ENCODE measurements at regions not wholly inside any gene's neighbourhood (a gene's known extent, or its start where the extent isn't known, plus 50 kb on each side); places are given as distances from the start of the nearest gene placed in this dataset.
"Not testable (repeated sequence)": the region's sequence is repeated elsewhere in the genome, so short reads cannot be mapped to it uniquely, and the experiment has no call there.

DNA sequence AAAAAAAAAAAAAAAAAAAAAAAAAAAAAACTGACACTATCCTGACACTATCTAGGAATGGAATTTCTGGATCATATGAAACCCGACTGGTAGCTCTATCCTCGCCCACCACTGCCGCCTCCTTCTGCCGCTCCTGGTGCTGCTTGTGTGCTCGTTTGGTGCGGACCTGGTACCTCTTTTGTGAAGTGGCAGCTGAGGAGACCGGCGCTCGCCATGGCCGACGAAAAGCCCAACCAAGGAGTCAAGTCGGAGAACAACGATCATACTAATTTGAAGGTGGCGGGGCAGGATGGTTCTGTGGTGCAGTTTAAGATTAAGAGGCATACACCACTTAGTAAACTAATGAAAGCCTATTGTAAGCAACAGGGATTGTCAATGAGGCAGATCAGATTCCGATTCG is 130.6 kb downstream of the SEPTIN14 start:
- intact Hi-C loops (cut with DNase I; ENCODE audit: low total_unique reads), result no loop called here
- H3K27ac ChIP-seq, result no peak overlapping the region
- H3K4me3 ChIP-seq, result no peak overlapping the region
- WGBS, 2 donors, result 73 to 78% methylated on average over 15 to 16 of the region's 16 CpGs
- H3K36me3 ChIP-seq (ENCODE audit: low read depth, missing control alignments), result no peaks in the 10 kb centered on the region
- no peaks in the 10 kb centered on the region for H3K9me3 ChIP-seq
- no peaks in the 10 kb centered on the region for H3K27me3 ChIP-seq
- TF ChIP-seq, protein P1, sequence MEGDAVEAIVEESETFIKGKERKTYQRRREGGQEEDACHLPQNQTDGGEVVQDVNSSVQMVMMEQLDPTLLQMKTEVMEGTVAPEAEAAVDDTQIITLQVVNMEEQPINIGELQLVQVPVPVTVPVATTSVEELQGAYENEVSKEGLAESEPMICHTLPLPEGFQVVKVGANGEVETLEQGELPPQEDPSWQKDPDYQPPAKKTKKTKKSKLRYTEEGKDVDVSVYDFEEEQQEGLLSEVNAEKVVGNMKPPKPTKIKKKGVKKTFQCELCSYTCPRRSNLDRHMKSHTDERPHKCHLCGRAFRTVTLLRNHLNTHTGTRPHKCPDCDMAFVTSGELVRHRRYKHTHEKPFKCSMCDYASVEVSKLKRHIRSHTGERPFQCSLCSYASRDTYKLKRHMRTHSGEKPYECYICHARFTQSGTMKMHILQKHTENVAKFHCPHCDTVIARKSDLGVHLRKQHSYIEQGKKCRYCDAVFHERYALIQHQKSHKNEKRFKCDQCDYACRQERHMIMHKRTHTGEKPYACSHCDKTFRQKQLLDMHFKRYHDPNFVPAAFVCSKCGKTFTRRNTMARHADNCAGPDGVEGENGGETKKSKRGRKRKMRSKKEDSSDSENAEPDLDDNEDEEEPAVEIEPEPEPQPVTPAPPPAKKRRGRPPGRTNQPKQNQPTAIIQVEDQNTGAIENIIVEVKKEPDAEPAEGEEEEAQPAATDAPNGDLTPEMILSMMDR (IDR thresholded peaks at IDR 0.05), result no peak
- no peak for TF ChIP-seq POLR2A (IDR thresholded peaks at IDR 0.05)
- H3K4me1 ChIP-seq, result no peaks in the 10 kb centered on the region
- no peak for DNase-seq

DNA sequence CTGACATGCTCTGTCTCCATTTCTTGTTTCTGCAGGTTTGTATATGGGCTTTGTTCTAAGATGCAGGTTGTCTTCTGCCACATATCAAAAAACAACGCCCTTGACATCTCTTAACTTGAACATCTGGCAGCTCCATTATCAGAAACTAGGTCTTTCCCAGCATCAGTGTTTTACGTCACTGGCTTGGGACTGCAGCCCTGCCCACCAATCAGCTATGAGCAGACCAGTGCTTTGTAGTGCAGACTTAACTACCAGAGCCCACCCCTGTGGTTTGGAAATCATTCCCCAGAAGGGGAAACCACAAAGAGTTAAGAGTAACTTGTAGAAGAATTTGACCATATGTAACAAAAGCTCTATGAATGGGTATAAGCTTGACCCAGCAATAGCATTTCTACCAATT is 132.4 kb downstream of the SEPTIN14 start:
- DNase-seq, result no peak
- Histone ChIP-seq H3K9me3 (no peaks in the 10 kb centered on the region), H3K36me3 (ENCODE audit: low read depth, missing control alignments) (no peaks in the 10 kb centered on the region), H3K4me1 (no peaks in the 10 kb centered on the region), H3K4me3 (no peak overlapping the region), H3K27ac (no peak overlapping the region), H3K27me3 (no peaks in the 10 kb centered on the region)
- intact Hi-C loops (cut with DNase I; ENCODE audit: low total_unique reads), result no loop called here
- WGBS, 2 donors, result 50 to 56% methylated on average over 2 of the region's 2 CpGs
- TF ChIP-seq, protein P1 (IDR thresholded peaks at IDR 0.05), result no peak
- no peak for TF ChIP-seq POLR2A (IDR thresholded peaks at IDR 0.05)

DNA sequence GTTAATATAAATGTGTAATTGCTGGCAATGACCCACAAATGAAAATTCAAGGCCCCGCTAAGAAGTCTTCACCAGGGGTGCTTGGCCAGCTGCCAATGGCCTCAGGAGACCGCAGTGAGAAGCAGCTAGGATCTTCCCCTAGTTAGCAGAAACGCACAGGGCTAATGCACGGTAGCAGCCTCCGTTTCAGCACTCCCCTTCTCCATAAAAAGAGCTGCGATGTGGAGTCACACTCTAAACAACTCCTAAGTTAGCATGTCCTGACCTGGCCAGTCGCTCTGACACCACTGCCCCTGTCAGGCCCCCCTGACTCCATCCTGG is 139.0 kb downstream of the SEPTIN14 start:
- no peak overlapping the region for H3K4me3 ChIP-seq
- intact Hi-C loops (cut with DNase I; ENCODE audit: low total_unique reads), result no loop called here
- no peaks in the 10 kb centered on the region for H3K4me1 ChIP-seq
- DNase-seq, result no peak
- no peak overlapping the region for H3K27ac ChIP-seq
- no peaks in the 10 kb centered on the region for H3K9me3 ChIP-seq
- 24 to 30% methylated on average over 7 of the region's 7 CpGs for WGBS, 2 donors
- H3K36me3 ChIP-seq (ENCODE audit: low read depth, missing control alignments), result no peaks in the 10 kb centered on the region
- H3K27me3 ChIP-seq, result no peaks in the 10 kb centered on the region
- TF ChIP-seq, protein P1 (IDR thresholded peaks at IDR 0.05), result no peak
- TF ChIP-seq POLR2A (IDR thresholded peaks at IDR 0.05), result no peak

DNA sequence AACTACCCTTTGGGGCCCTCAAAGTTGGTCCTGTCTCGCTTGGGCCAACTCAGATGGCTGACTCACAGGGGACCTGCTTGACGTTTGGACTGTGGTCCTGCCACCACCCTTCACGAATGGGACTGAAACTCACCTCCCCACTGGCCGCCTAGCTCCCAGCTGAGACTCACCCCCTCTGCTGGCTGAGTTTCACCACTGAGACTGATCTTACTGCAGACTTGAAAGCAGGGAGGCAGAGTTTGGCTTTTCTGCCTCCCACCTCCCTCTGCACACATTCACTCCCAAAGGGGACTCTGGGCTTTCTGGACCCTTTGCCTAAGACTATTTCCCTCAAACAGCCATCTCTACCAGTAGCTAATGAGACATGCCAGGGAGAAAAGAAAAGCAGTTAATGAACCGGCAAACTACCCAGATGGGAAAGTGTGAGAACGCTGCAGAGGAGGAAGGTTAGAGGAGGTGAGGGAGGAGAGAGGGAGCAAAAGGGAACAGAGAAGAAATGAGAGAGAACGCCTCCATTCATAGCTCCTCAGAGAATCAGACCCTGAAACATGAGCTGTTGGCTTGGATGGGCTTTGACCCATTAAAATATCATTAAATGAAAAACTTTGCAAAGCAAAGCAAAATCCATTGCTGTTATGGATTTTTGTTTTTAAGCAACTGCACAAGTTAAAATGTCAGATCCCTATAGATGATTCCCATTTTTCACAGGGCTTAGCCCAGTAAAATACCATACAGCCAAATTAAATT is 139.5 kb downstream of the SEPTIN14 start:
- H3K27me3 ChIP-seq; H3K27ac ChIP-seq; H3K4me1 ChIP-seq; DNase-seq; H3K36me3 ChIP-seq (ENCODE audit: low read depth, missing control alignments); H3K4me3 ChIP-seq; H3K9me3 ChIP-seq; intact Hi-C loops (cut with DNase I; ENCODE audit: low total_unique reads): not testable (repeated sequence)
- WGBS, 2 donors, result 38 to 48% methylated on average over 4 to 6 of the region's 7 CpGs

DNA sequence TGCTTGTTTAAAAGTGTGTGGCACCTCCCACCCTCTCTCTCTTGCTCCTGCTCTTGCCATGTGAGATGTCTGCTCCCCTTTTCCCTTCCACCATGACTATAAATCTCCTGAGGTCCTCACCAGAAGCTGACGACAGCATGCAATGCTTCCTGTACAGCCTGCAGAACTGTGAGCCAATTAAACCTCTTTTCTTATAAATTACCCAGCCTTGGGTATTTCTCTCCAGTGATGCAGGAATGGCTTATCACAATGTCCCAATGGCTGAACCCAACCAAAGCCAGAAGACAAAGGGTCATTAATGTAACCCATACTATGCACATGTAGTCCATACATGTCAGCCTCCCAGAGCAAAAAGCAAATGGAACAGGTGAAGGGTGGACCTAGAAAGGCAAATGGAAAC is 141.5 kb downstream of the SEPTIN14 start:
- H3K36me3 ChIP-seq (ENCODE audit: low read depth, missing control alignments); DNase-seq; intact Hi-C loops (cut with DNase I; ENCODE audit: low total_unique reads); H3K9me3 ChIP-seq; H3K27ac ChIP-seq; H3K27me3 ChIP-seq; H3K4me1 ChIP-seq; H3K4me3 ChIP-seq: not testable (repeated sequence)
- WGBS, 2 donors, result 54 to 80% methylated on average over 1 of the region's 1 CpG

DNA sequence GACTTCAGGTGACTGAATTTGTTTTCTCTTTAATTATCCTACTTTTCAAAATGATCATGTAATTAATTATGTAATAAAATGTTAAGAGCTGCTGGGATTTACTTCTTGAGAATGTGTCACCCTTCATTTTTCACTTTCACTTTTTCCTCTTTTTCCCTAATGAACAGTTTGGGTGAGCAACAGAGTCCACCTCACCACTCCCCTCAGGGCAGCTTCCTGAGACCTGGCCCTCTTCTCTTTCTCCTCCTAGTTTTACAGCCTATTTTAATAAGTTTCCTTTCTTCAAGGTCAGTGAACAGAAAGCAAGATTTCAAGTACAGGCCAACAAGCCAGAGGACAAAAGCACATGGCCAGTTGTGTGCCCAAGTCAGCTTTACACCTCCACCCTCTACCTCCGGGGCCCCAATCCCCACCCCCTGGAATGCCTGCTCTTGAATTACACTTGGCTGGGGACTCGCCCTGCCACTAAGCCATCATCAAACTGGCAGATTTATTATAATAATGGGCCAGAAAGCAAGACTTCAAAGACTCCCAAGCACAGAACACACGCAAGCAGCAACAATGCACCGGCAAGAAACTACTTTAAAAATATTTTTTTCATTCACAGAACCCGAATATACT is 143.1 kb upstream of the VOPP1 start:
- 56 to 59% methylated on average over 4 to 5 of the region's 5 CpGs for WGBS, 2 donors
- intact Hi-C loops (cut with DNase I; ENCODE audit: low total_unique reads), result not testable (repeated sequence)

DNA sequence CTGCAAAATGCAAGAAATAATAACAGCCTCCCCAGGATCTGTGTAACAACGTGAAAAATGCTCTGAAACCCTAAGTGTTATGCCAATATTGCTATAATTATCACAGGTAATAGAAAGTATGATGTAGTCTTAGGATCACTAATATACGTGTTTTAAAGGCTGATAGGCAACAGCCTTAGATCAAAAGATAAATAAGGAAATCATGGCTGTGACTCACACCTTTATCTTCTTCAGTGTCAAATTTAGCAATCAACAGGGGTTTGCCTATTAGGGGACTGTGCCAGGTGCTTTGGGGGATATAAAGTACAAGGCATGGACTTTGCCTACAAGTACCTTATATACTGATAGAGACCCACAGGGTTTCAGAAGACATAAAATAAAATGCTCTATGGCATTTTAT is 142.1 kb upstream of the VOPP1 start:
- DNase-seq; H3K9me3 ChIP-seq; H3K27ac ChIP-seq; H3K36me3 ChIP-seq (ENCODE audit: low read depth, missing control alignments); intact Hi-C loops (cut with DNase I; ENCODE audit: low total_unique reads); H3K4me1 ChIP-seq; H3K27me3 ChIP-seq; H3K4me3 ChIP-seq: not testable (repeated sequence)
- WGBS, 2 donors, result 62 to 91% methylated on average over 2 of the region's 2 CpGs

More for the DNA sequence above, 143.1 kb upstream of the VOPP1 start:
- not testable (repeated sequence) for H3K27ac ChIP-seq; H3K27me3 ChIP-seq; DNase-seq; H3K36me3 ChIP-seq (ENCODE audit: low read depth, missing control alignments); H3K9me3 ChIP-seq; H3K4me1 ChIP-seq; H3K4me3 ChIP-seq

DNA sequence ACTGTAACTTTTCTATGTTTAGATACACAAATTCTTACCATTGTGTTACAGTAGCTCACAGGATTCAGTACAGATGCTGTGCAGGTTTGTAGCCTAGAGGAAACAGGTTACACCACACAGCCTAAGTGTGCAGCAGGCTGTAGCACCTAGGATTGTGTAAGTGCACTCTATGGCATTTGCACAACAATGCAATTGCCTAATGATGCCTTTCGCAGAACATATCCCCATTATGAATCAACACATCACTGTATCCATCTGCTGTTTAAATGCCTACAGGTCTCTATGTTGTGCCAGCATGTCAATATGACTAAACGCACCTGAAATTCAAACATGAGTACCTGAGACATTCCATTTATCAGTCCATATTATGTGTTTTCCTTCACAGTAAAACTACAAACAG is 138.0 kb upstream of the VOPP1 start:
- H3K9me3 ChIP-seq; H3K27ac ChIP-seq; DNase-seq; H3K36me3 ChIP-seq (ENCODE audit: low read depth, missing control alignments); intact Hi-C loops (cut with DNase I; ENCODE audit: low total_unique reads); H3K27me3 ChIP-seq; H3K4me3 ChIP-seq; H3K4me1 ChIP-seq: not testable (repeated sequence)
- WGBS, 2 donors, result 96 to 97% methylated on average over 2 of the region's 2 CpGs

DNA sequence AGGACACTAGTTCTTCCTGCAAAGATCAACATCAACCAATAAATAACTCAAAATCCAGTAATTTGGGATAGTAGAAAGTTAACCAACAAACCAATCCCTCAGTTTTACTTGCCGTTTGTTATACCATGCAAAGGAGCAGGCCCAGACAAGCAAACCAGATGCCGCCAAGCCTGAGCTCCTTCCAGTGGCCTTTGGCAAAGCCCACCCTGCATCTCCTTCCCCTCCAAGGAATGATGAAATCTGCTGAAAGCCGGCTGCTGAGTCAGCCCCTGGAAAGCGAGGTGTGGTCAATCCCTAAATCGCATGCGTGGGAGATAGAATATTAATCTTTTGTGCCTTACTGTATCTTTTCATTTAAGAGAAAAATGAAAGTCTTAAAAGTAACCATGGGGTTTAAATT is 135.7 kb upstream of the VOPP1 start:
- H3K9me3 ChIP-seq; DNase-seq; intact Hi-C loops (cut with DNase I; ENCODE audit: low total_unique reads); H3K36me3 ChIP-seq (ENCODE audit: low read depth, missing control alignments); H3K4me3 ChIP-seq; H3K27me3 ChIP-seq; H3K27ac ChIP-seq; H3K4me1 ChIP-seq: not testable (repeated sequence)
- 74 to 79% methylated on average over 6 of the region's 6 CpGs for WGBS, 2 donors
